Mesodermal cell (in vitro differentiated cells): ENCODE measurements at regions not wholly inside any gene's neighbourhood (a gene's known extent, or its start where the extent isn't known, plus 50 kb on each side); places are given as distances from the start of the nearest gene placed in this dataset.

Experiments used
- H3K27ac ChIP-seq: 2 replicates; pipeline ENCODE4 v1.7.0; 2013; ENCODE audit warnings: mild to moderate bottlenecking, low read depth, low read length, moderate library complexity; ENCODE audit not compliant: severe bottlenecking
- H3K36me3 ChIP-seq: 2 replicates; pipeline ENCODE4 v1.7.1; 2013; ENCODE audit warnings: mild to moderate bottlenecking, low read length, moderate library complexity; ENCODE audit not compliant: control insufficient read depth, insufficient read depth
- H3K4me1 ChIP-seq: one replicate; pipeline ENCODE4 v1.7.1; 2013; ENCODE audit warnings: mild to moderate bottlenecking, low read length; ENCODE audit not compliant: insufficient read depth, control insufficient read depth, poor library complexity, severe bottlenecking
- H3K4me3 ChIP-seq: 2 replicates; pipeline ENCODE4 v1.7.0; 2013; ENCODE audit warnings: low read length, control low read depth, mild to moderate bottlenecking; ENCODE audit not compliant: insufficient read depth, poor library complexity, severe bottlenecking; ENCODE audit errors: extremely low read depth
- H3K9me3 ChIP-seq: 2 replicates; pipeline ENCODE4 v1.7.1; 2013; ENCODE audit warnings: mild to moderate bottlenecking, low read length, moderate library complexity; ENCODE audit not compliant: control insufficient read depth
- WGBS, 2 experiments: methylation state at CpG; one replicate each; pipeline ENCODE4 v1.1.5; 2013; ENCODE audit warnings: missing lambda C conversion rate in 2 of 2; ENCODE audit not compliant: insufficient coverage in 2 of 2; 5-methylcytosine and 5-hydroxymethylcytosine counted together

GRCh38 chr22:34354071-34354817 lies 434.0 kb upstream of the LARGE1 start:
- Histone ChIP-seq H3K36me3 (no peaks in the 10 kb centered on the region), H3K4me3 (no peak overlapping the region), H3K27ac (no peak overlapping the region), H3K4me1 (no peaks in the 10 kb centered on the region), H3K9me3 (no peaks in the 10 kb centered on the region)
- 92 to 94% methylated on average over 8 to 10 of the region's 12 CpGs for WGBS, 2 experiments

GRCh38 chr22:34356481-34356880 lies 436.2 kb upstream of the LARGE1 start:
- Histone ChIP-seq H3K4me1 (no peaks in the 10 kb centered on the region), H3K27ac (no peak overlapping the region), H3K36me3 (no peaks in the 10 kb centered on the region), H3K9me3 (no peaks in the 10 kb centered on the region), H3K4me3 (no peak overlapping the region)
- no CpG with 5 or more reads among the region's 1 CpG for WGBS, 2 experiments

- 75 to 85% methylated on average over 2 of the region's 2 CpGs for WGBS, 2 experiments
- no peak overlapping the region for H3K4me3 ChIP-seq
Measured at GRCh38 chr22:34370711-34371110, 450.4 kb upstream of the LARGE1 start.

GRCh38 chr22:34379825-34380224 lies 459.5 kb upstream of the LARGE1 start:
- H3K9me3 ChIP-seq, result no peaks in the 10 kb centered on the region
- 80 to 100% methylated on average over 2 of the region's 2 CpGs for WGBS, 2 experiments
- H3K4me3 ChIP-seq, result no peak overlapping the region

More at GRCh38 chr22:34370711-34371110, 450.4 kb upstream of the LARGE1 start:
- Histone ChIP-seq H3K4me1 (no peaks in the 10 kb centered on the region), H3K9me3 (no peaks in the 10 kb centered on the region), H3K27ac (no peak overlapping the region), H3K36me3 (no peaks in the 10 kb centered on the region)

GRCh38 chr22:34380532-34380931 lies 460.3 kb upstream of the LARGE1 start:
- Histone ChIP-seq H3K4me1 (no peaks in the 10 kb centered on the region), H3K4me3 (no peak overlapping the region), H3K36me3 (no peaks in the 10 kb centered on the region), H3K9me3 (no peaks in the 10 kb centered on the region), H3K27ac (no peak overlapping the region)
- 89 to 90% methylated on average over 4 of the region's 4 CpGs for WGBS, 2 experiments

More at GRCh38 chr22:34379825-34380224, 459.5 kb upstream of the LARGE1 start:
- H3K4me1 ChIP-seq, result no peaks in the 10 kb centered on the region
- no peaks in the 10 kb centered on the region for H3K36me3 ChIP-seq
- H3K27ac ChIP-seq, result no peak overlapping the region

GRCh38 chr22:34390400-34390799 lies 470.1 kb upstream of the LARGE1 start:
- 50 to 70% methylated on average over 1 to 2 of the region's 3 CpGs for WGBS, 2 experiments
- H3K27ac ChIP-seq, result no peak overlapping the region
- H3K4me3 ChIP-seq, result no peak overlapping the region
- no peaks in the 10 kb centered on the region for H3K4me1 ChIP-seq
- H3K9me3 ChIP-seq, result no peaks in the 10 kb centered on the region
- H3K36me3 ChIP-seq, result no peaks in the 10 kb centered on the region

GRCh38 chr22:34395370-34395769 lies 475.1 kb upstream of the LARGE1 start:
- Histone ChIP-seq H3K4me1 (no peaks in the 10 kb centered on the region), H3K9me3 (no peaks in the 10 kb centered on the region), H3K27ac (no peak overlapping the region), H3K36me3 (no peaks in the 10 kb centered on the region), H3K4me3 (no peak overlapping the region)
- WGBS, 2 experiments, result 68 to 83% methylated on average over 1 to 3 of the region's 4 CpGs

- H3K4me3 ChIP-seq, result no peak overlapping the region
- no peaks in the 10 kb centered on the region for H3K36me3 ChIP-seq
- H3K4me1 ChIP-seq, result no peaks in the 10 kb centered on the region
- no peaks in the 10 kb centered on the region for H3K9me3 ChIP-seq
- WGBS, 2 experiments, result 67 to 100% methylated on average over 1 of the region's 2 CpGs
- no peak overlapping the region for H3K27ac ChIP-seq
Measured at GRCh38 chr22:34403667-34404066, 483.4 kb upstream of the LARGE1 start.

GRCh38 chr22:34410111-34410510 lies 489.8 kb upstream of the LARGE1 start:
- Histone ChIP-seq H3K4me3 (no peak overlapping the region), H3K27ac (no peak overlapping the region), H3K9me3 (no peaks in the 10 kb centered on the region), H3K4me1 (no peaks in the 10 kb centered on the region), H3K36me3 (no peaks in the 10 kb centered on the region)
- WGBS, 2 experiments, result 90 to 92% methylated on average over 1 to 3 of the region's 4 CpGs

- 39 to 42% methylated on average over 4 of the region's 4 CpGs for WGBS, 2 experiments
Measured at GRCh38 chr22:34414467-34415440, 494.5 kb upstream of the LARGE1 start.

More at GRCh38 chr22:34414467-34415440, 494.5 kb upstream of the LARGE1 start:
- Histone ChIP-seq H3K4me3 (no peak overlapping the region), H3K27ac (no peak overlapping the region), H3K36me3 (no peaks in the 10 kb centered on the region), H3K9me3 (peaks cover 5% of the 10 kb centered on the region), H3K4me1 (no peaks in the 10 kb centered on the region)
